Trophoblast cell (in vitro differentiated cells and primary cell): ENCODE measurements at regions not wholly inside any gene's neighbourhood (a gene's known extent, or its start where the extent isn't known, plus 50 kb on each side); places are given as distances from the start of the nearest gene placed in this dataset.

Source experiments
- DNase-seq, 2 donors: peaks; one replicate each; pipeline ENCODE4 v3.0.0-alpha.2; 2016
- H2AFZ ChIP-seq: 2 replicates; pipeline ENCODE4 v1.6.1; 2013; ENCODE audit warnings: low read length, moderate library complexity, mild to moderate bottlenecking; ENCODE audit not compliant: insufficient read depth, poor library complexity
- H2AK5ac ChIP-seq: 2 replicates; pipeline ENCODE4 v1.6.1; 2013; ENCODE audit warnings: mild to moderate bottlenecking, low read length
- H2BK120ac ChIP-seq: 2 replicates; pipeline ENCODE4 v1.6.1; 2013; ENCODE audit warnings: low read length, mild to moderate bottlenecking, moderate library complexity; ENCODE audit not compliant: insufficient read depth, poor library complexity
- H2BK12ac ChIP-seq: 2 replicates; pipeline ENCODE4 v1.6.1; 2013; ENCODE audit warnings: mild to moderate bottlenecking, low read length, moderate library complexity
- H2BK5ac ChIP-seq: 2 replicates; pipeline ENCODE4 v1.6.1; 2013; ENCODE audit warnings: low read length, low read depth, moderate library complexity, mild to moderate bottlenecking; ENCODE audit not compliant: poor library complexity
- H3K14ac ChIP-seq: 2 replicates; pipeline ENCODE4 v1.6.1; 2013; ENCODE audit warnings: mild to moderate bottlenecking, low read length
- H3K18ac ChIP-seq: 2 replicates; pipeline ENCODE4 v1.6.1; 2013; ENCODE audit warnings: mild to moderate bottlenecking, low read length
- H3K23ac ChIP-seq: 2 replicates; pipeline ENCODE4 v1.6.1; 2013; ENCODE audit warnings: low read length
- H3K27ac ChIP-seq: 2 replicates; pipeline ENCODE4 v1.5.1; 2013; ENCODE audit warnings: low read depth, mild to moderate bottlenecking, inconsistent platforms, low read length, moderate library complexity
- H3K27me3 ChIP-seq: 2 replicates; pipeline ENCODE4 v1.6.1; 2013; ENCODE audit warnings: inconsistent platforms, mild to moderate bottlenecking, low read length, moderate library complexity; ENCODE audit not compliant: insufficient read depth
- H3K36me3 ChIP-seq, 2 experiments: 1 replicate in 1 of 2; 2 replicates in 1 of 2; pipeline ENCODE4 v1.6.1; 2013; ENCODE audit warnings: low read length in 2 of 2, mild to moderate bottlenecking in 2 of 2, moderate library complexity in 1 of 2; ENCODE audit not compliant: insufficient read depth in 2 of 2, control insufficient read depth in 1 of 2
- H3K4ac ChIP-seq: 2 replicates; pipeline ENCODE4 v1.6.1; 2013; ENCODE audit warnings: low read depth, mild to moderate bottlenecking, low read length, moderate library complexity
- H3K4me1 ChIP-seq, 2 experiments: 1 replicate in 1 of 2; 2 replicates in 1 of 2; pipeline ENCODE4 v1.6.1; 2013; ENCODE audit warnings: low read length in 2 of 2, mild to moderate bottlenecking in 2 of 2, moderate library complexity in 1 of 2; ENCODE audit not compliant: insufficient read depth in 2 of 2, control insufficient read depth in 1 of 2
- H3K4me2 ChIP-seq: 2 replicates; pipeline ENCODE4 v1.6.1; 2013; ENCODE audit warnings: inconsistent platforms, mild to moderate bottlenecking, low read length, moderate library complexity
- H3K4me3 ChIP-seq: 2 replicates; pipeline ENCODE4 v1.5.1; 2013; ENCODE audit warnings: mild to moderate bottlenecking, low read depth, low read length, inconsistent platforms
- H3K79me1 ChIP-seq: one replicate; pipeline ENCODE4 v1.6.1; 2013; ENCODE audit warnings: low read length
- H3K79me2 ChIP-seq: 2 replicates; pipeline ENCODE4 v1.6.1; 2013; ENCODE audit warnings: low read length, mild to moderate bottlenecking; ENCODE audit not compliant: control insufficient read depth, insufficient read depth, poor library complexity
- H3K9ac ChIP-seq: 2 replicates; pipeline ENCODE4 v1.6.1; 2013; ENCODE audit warnings: mild to moderate bottlenecking, low read length
- H3K9me3 ChIP-seq: 2 replicates; pipeline ENCODE4 v1.6.1; 2013; ENCODE audit warnings: low read depth, mild to moderate bottlenecking, control low read depth, inconsistent platforms, low read length; ENCODE audit not compliant: insufficient read depth
- H4K12ac ChIP-seq: 2 replicates; pipeline ENCODE4 v1.6.1; 2013; ENCODE audit warnings: low read depth, mild to moderate bottlenecking, low read length, moderate library complexity
- H4K8ac ChIP-seq: 2 replicates; pipeline ENCODE4 v1.6.1; 2013; ENCODE audit warnings: low read depth, mild to moderate bottlenecking, low read length, moderate library complexity
- H4K91ac ChIP-seq: one replicate; pipeline ENCODE4 v1.6.1; 2013; ENCODE audit warnings: low read depth, mild to moderate bottlenecking, low read length, moderate library complexity
- WGBS: extraction: QIAGEN DNeasy Blood & Tissue Kit; methylation state at CpG from one replicate; pipeline ENCODE4 v1.1.7; 2013; ENCODE audit warnings: missing lambda C conversion rate; ENCODE audit not compliant: insufficient read length, insufficient coverage; ENCODE audit errors: extremely low coverage; 5-methylcytosine and 5-hydroxymethylcytosine counted together

- no peak overlapping the region for H2AK5ac ChIP-seq
- no peak overlapping the region for H3K9ac ChIP-seq
- H3K79me2 ChIP-seq, result no peaks in the 10 kb centered on the region
- no peak overlapping the region for H2BK5ac ChIP-seq
- H3K4me2 ChIP-seq, result no peak overlapping the region
- no peak overlapping the region for H3K18ac ChIP-seq
- H4K12ac ChIP-seq, result no peak overlapping the region
- H2BK12ac ChIP-seq, result no peak overlapping the region
- no peaks in the 10 kb centered on the region for H3K4me1 ChIP-seq
- no peak overlapping the region for H3K4me3 ChIP-seq
- no peaks in the 10 kb centered on the region for H3K27me3 ChIP-seq
- WGBS, result no CpG with 5 or more reads among the region's 3 CpGs
- H3K79me1 ChIP-seq, result no peaks in the 10 kb centered on the region
- H3K9me3 ChIP-seq, result no peaks in the 10 kb centered on the region
- DNase-seq, result no peak
- no peak overlapping the region for H3K14ac ChIP-seq
- H3K27ac ChIP-seq, result no peak overlapping the region
- no peak overlapping the region for H3K23ac ChIP-seq
- H3K4ac ChIP-seq, result no peak overlapping the region
- H2AFZ ChIP-seq, result no peak overlapping the region
- no peak overlapping the region for H4K8ac ChIP-seq
- no peak overlapping the region for H4K91ac ChIP-seq
- H3K36me3 ChIP-seq, result no peaks in the 10 kb centered on the region
- no peak overlapping the region for H2BK120ac ChIP-seq
Observed at GRCh38 chr3:67870477-67870876, 216.1 kb upstream of the SUCLG2 start.

GRCh38 chr3:67866571-67866970 lies 212.2 kb upstream of the SUCLG2 start:
- H3K23ac ChIP-seq, result no peak overlapping the region
- no CpG with 5 or more reads among the region's 6 CpGs for WGBS
- no peaks in the 10 kb centered on the region for H3K9me3 ChIP-seq
- no peaks in the 10 kb centered on the region for H3K36me3 ChIP-seq
- H3K79me1 ChIP-seq, result no peaks in the 10 kb centered on the region
- H3K14ac ChIP-seq, result no peak overlapping the region
- no peak overlapping the region for H2BK120ac ChIP-seq
- H4K12ac ChIP-seq, result no peak overlapping the region
- H2AK5ac ChIP-seq, result no peak overlapping the region
- no peak overlapping the region for H3K27ac ChIP-seq
- no peaks in the 10 kb centered on the region for H3K79me2 ChIP-seq
- no peak overlapping the region for H2AFZ ChIP-seq
- no peak overlapping the region for H3K9ac ChIP-seq
- H4K8ac ChIP-seq, result no peak overlapping the region
- no peaks in the 10 kb centered on the region for H3K27me3 ChIP-seq
- H3K4me3 ChIP-seq, result no peak overlapping the region
- no peak overlapping the region for H3K4ac ChIP-seq
- no peak overlapping the region for H2BK5ac ChIP-seq
- H3K18ac ChIP-seq, result no peak overlapping the region
- no peak overlapping the region for H4K91ac ChIP-seq
- H3K4me2 ChIP-seq, result no peak overlapping the region
- no peak overlapping the region for H2BK12ac ChIP-seq
- H3K4me1 ChIP-seq, result no peaks in the 10 kb centered on the region
- no peak for DNase-seq

DNA sequence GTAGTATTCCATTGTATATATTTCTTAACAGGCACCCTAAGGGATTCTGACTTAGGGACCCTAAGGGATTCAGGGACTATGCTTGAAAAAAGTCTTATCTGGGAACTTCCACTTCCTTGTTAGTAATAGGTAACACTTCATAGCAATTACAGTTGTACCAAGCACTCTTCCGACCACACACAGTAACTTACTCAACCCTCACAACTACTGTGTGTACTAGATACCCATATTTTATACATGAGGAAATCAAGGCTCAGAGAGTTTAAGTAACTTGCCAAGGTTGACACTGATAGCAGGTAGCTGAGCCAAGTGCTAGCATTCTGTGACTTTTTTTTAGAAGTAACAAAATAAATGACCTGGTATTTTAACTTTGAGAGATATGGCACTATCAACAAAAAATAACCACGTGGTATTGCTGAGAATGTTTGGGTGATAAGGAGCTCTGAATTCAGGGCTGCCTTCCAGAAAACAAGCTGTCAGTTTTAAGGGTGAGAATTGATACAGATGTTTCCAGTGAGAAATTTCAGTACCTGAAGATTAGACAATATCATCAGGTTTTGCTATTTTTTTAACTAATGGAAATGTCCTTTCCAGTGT lies 210.3 kb upstream of the SUCLG2 start:
- Histone ChIP-seq H3K14ac (no peak overlapping the region), H3K9ac (no peak overlapping the region), H3K79me1 (no peaks in the 10 kb centered on the region), H3K9me3 (no peaks in the 10 kb centered on the region), H2AFZ (no peak overlapping the region), H3K79me2 (no peaks in the 10 kb centered on the region), H4K8ac (no peak overlapping the region), H3K27ac (no peak overlapping the region), H3K4me3 (no peak overlapping the region), H3K36me3 (no peaks in the 10 kb centered on the region), H4K12ac (no peak overlapping the region), H3K18ac (no peak overlapping the region), H2BK5ac (no peak overlapping the region), H3K27me3 (no peaks in the 10 kb centered on the region), H4K91ac (no peak overlapping the region), H3K23ac (no peak overlapping the region), H2BK120ac (no peak overlapping the region), H3K4me1 (no peaks in the 10 kb centered on the region), H2BK12ac (no peak overlapping the region), H2AK5ac (no peak overlapping the region), H3K4ac (no peak overlapping the region), H3K4me2 (no peak overlapping the region)
- WGBS, result no CpG with 5 or more reads among the region's 2 CpGs
- no peak for DNase-seq

DNA sequence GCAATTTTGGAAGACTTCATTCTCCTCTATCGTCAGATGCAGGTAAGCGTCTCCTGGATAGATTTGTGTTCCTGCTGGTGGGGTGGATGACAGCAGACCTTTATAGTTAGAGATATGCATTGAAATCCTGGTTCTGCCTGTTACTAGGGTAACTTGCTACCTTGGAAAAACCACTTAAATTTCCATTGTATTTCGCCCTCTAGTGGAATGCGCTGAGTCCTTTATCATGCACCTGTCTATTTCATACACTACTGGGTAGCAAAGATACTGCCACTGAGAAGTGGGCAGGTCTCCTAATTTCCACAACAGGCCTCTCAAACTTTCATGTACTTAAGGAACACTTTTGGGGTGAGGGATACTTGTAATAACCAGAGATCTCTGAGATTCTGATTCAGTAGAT lies 209.5 kb upstream of the SUCLG2 start:
- no peaks in the 10 kb centered on the region for H3K9me3 ChIP-seq
- H3K4me2 ChIP-seq, result no peak overlapping the region

More for the DNA sequence above, 209.5 kb upstream of the SUCLG2 start:
- Histone ChIP-seq H3K9ac (no peak overlapping the region), H3K4ac (no peak overlapping the region), H2BK12ac (no peak overlapping the region), H2BK120ac (no peak overlapping the region), H4K91ac (no peak overlapping the region), H2BK5ac (no peak overlapping the region), H2AK5ac (no peak overlapping the region), H3K79me1 (no peaks in the 10 kb centered on the region), H3K27ac (no peak overlapping the region), H3K27me3 (no peaks in the 10 kb centered on the region), H3K18ac (no peak overlapping the region), H3K23ac (no peak overlapping the region), H3K79me2 (no peaks in the 10 kb centered on the region), H4K12ac (no peak overlapping the region), H3K4me1 (no peaks in the 10 kb centered on the region), H3K14ac (no peak overlapping the region), H4K8ac (no peak overlapping the region), H3K4me3 (no peak overlapping the region), H2AFZ (no peak overlapping the region), H3K36me3 (no peaks in the 10 kb centered on the region)
- DNase-seq, result peak in 1 of 2 donors; percentile 43
- no CpG with 5 or more reads among the region's 4 CpGs for WGBS
